ENCODE measurements at regions not wholly inside any gene's neighbourhood (a gene's known extent, or its start where the extent isn't known, plus 50 kb on each side); places are given as distances from the start of the nearest gene placed in this dataset.
A peak's percentile ranks its signal among the peaks of the same experiment; 100 is the strongest.

DNA sequence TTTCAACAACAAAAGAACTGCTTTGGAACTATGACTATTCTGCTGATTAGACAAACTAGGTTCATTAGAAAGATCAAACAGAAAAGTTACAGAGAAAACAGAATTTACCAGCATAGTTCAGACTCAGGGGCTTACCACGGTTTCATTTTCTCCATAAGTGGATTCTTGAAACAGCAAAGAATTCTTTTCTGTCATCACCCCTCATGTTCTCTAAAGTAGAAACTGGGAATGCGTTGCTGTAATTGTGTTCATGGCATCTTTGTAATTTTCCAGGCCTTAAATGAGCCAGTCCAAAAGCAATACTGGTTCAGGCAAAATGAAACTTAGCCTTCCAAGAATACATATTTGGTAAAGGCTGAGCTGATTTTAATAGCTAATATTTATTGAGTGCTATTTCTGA, 287.8 kb downstream of the CHL1 start:
- H2AFZ ChIP-seq (ENCODE audit: low read length) = no peak overlapping the region
- H3K27me3 ChIP-seq (ENCODE audit: control insufficient read depth in 1 of 2, insufficient read depth in 2 of 2, low read length in 2 of 2) = no peaks in the 10 kb centered on the region
- H3K4me2 ChIP-seq (ENCODE audit: low read depth, low read length) = no peak overlapping the region
- FAIRE-seq (no peak), DNase-seq (ENCODE audit: low spot score) (no peak), ATAC-seq (no peak)
- intact Hi-C loops (cut with micrococcal nuclease; ENCODE audit: unreplicated experiment) = no loop called here
- 0 out of 4 replicates have a peak, but pooled peaks of 1 of the 2 experiments have one; percentile 32 for TF ChIP-seq MAFK (conservative IDR thresholded peaks at IDR 0.05 in 1 of 2, IDR thresholded peaks at IDR 0.05 in 1 of 2; ENCODE audit: low read length in 2 of 2)
- no peak for TF ChIP-seq RBM22 (optimal IDR thresholded peaks at IDR 0.05; ENCODE audit: low read length)
- in situ Hi-C loops (cut with HindIII; ENCODE audit: extremely low pct_ligation_motif_present, low pct_unique_long_range_greater_than_20kb) = no loop called here
- ChIA-PET POLR2A (no interaction called here), CTCF (ENCODE audit: low intra/inter-chr PET ratio, low total read pairs) (no interaction called here)
- no peak overlapping the region for H3K9ac ChIP-seq (ENCODE audit: insufficient read depth, low read depth, low read length)
- no peaks in the 10 kb centered on the region for H3K36me3 ChIP-seq (replicated peaks in 1 of 2; ENCODE audit: control insufficient read depth in 1 of 2, insufficient read depth in 2 of 2, low read length in 2 of 2)
- no peaks in the 10 kb centered on the region for H3K79me2 ChIP-seq (ENCODE audit: insufficient read depth, low read length)
- H3K4me3 ChIP-seq (replicated peaks in 1 of 3; ENCODE audit: insufficient read depth in 1 of 3, low read depth in 2 of 3, low read length in 3 of 3) = no peak overlapping the region
- no peaks in the 10 kb centered on the region for H3K4me1 ChIP-seq (ENCODE audit: insufficient read depth, low read length)
- H3K27ac ChIP-seq (ENCODE audit: extremely low read length, insufficient read depth, low read length) = no peak overlapping the region
- peaks cover 72% of the 10 kb centered on the region for H3K9me3 ChIP-seq (ENCODE audit: low read length)
- WGBS (ENCODE audit: low lambda C conversion rate) = 4% methylated on average over 2 of the region's 2 CpGs
- H4K20me1 ChIP-seq (ENCODE audit: insufficient read depth, low read length) = no peaks in the 10 kb centered on the region
- BruUV-seq (replicated peaks) = no TSS peak

DNA sequence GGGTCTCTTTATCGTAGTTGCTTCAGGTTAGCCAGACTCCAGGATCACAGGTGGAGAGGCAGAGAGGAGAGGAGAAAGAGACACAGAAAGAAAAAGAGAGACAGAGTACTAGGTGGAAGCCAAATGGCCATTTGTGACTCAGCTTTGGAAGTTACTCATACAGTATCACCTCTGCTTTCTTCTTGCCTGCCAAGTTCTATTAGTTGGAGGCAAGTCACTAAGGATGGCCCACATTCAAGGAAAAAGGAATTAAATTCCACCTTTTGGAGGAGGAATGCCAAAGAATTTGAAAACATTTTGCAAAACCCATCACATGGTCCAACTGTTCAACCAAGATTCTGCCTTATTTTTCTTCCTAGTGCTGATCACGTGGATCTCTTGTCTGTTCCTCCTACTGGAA, 291.1 kb downstream of the CHL1 start:
- H3K9me3 ChIP-seq (ENCODE audit: low read length) = peaks cover 73% of the 10 kb centered on the region
- in situ Hi-C loops (cut with HindIII; ENCODE audit: extremely low pct_ligation_motif_present, low pct_unique_long_range_greater_than_20kb) (no loop called here), intact Hi-C loops (cut with micrococcal nuclease; ENCODE audit: unreplicated experiment) (no loop called here)
- 0% methylated on average over 2 of the region's 2 CpGs for whole genome bisulfite sequencing (ENCODE audit: low lambda C conversion rate)
- DNase-seq (ENCODE audit: low spot score) (no peak), ATAC-seq (no peak), FAIRE-seq (no peak)
- no peak overlapping the region for H2AFZ ChIP-seq (ENCODE audit: low read length)
- no peak overlapping the region for H3K27ac ChIP-seq (ENCODE audit: extremely low read length, insufficient read depth, low read length)
- BruUV-seq (replicated peaks) = no TSS peak
- H3K4me3 ChIP-seq (replicated peaks in 1 of 3; ENCODE audit: insufficient read depth in 1 of 3, low read depth in 2 of 3, low read length in 3 of 3) = no peak overlapping the region
- no peaks in the 10 kb centered on the region for H3K4me1 ChIP-seq (ENCODE audit: insufficient read depth, low read length)
- no peak overlapping the region for H3K4me2 ChIP-seq (ENCODE audit: low read depth, low read length)
- POLR2A ChIA-PET = no interaction called here
- no peak for TF ChIP-seq SNAI1 (CRISPR knock-in tag; IDR thresholded peaks at IDR 0.05; ENCODE audit: borderline replicate concordance)
- TF ChIP-seq FOXO4 (CRISPR knock-in tag; conservative IDR thresholded peaks at IDR 0.05) = no peak
- TF ChIP-seq ZNF550 (CRISPR knock-in tag; IDR thresholded peaks at IDR 0.05; ENCODE audit: borderline replicate concordance) = no peak
- TF ChIP-seq ZKSCAN8 (CRISPR knock-in tag; IDR thresholded peaks at IDR 0.05; ENCODE audit: borderline replicate concordance) = no peak
- no peak for TF ChIP-seq RARG (CRISPR knock-in tag; IDR thresholded peaks at IDR 0.05; ENCODE audit: low read depth)
- no peak for TF ChIP-seq ZFP62 (CRISPR knock-in tag; IDR thresholded peaks at IDR 0.05)
- H4K20me1 ChIP-seq (ENCODE audit: insufficient read depth, low read length) = no peaks in the 10 kb centered on the region
- no peak overlapping the region for H3K9ac ChIP-seq (ENCODE audit: insufficient read depth, low read depth, low read length)
- H3K79me2 ChIP-seq (ENCODE audit: insufficient read depth, low read length) = no peaks in the 10 kb centered on the region
- H3K36me3 ChIP-seq (replicated peaks in 1 of 2; ENCODE audit: control insufficient read depth in 1 of 2, insufficient read depth in 2 of 2, low read length in 2 of 2) = no peaks in the 10 kb centered on the region
- CTCF ChIA-PET (ENCODE audit: low intra/inter-chr PET ratio, low total read pairs) = no interaction called here
- H3K27me3 ChIP-seq (ENCODE audit: control insufficient read depth in 1 of 2, insufficient read depth in 2 of 2, low read length in 2 of 2) = no peaks in the 10 kb centered on the region

All from HepG2 (cell line).